GM21723 (cell line): ENCODE measurements at regions not wholly inside any gene's neighbourhood (a gene's known extent, or its start where the extent isn't known, plus 50 kb on each side); places are given as distances from the start of the nearest gene placed in this dataset.

Source experiments
- ATAC-seq: cut with Tn5 transposase; IDR thresholded peaks from one replicate; pipeline ENCODE4 v1.9.1; 2021; ENCODE audit warnings: mild to moderate bottlenecking, moderate library complexity; ENCODE audit not compliant: unreplicated experiment

- ATAC-seq = no peak
These were observed 88.9 kb upstream of the ARHGAP29 start for GRCh38 chr1:94326329-94326728.

- ATAC-seq = no peak
These were observed 88.3 kb upstream of the ARHGAP29 start for GRCh38 chr1:94325377-94326302.

DNA sequence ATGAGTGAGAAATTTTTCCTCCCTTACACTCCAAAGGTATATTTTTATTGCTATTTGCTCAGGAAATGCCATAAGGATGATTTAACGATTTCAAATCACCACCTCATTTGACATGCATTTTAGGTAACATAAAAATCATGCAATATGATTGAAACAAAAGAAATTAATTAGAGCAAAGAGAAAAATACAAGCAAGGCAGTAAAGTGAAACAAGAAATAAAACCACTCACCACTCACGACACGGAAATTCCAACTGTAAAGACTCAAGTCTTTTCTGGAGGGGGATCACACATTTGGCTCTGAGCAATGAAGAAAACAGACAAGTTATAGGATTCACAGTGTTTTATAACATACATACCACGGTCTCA lies 86.8 kb upstream of the ARHGAP29 start:
- ATAC-seq = no peak

DNA sequence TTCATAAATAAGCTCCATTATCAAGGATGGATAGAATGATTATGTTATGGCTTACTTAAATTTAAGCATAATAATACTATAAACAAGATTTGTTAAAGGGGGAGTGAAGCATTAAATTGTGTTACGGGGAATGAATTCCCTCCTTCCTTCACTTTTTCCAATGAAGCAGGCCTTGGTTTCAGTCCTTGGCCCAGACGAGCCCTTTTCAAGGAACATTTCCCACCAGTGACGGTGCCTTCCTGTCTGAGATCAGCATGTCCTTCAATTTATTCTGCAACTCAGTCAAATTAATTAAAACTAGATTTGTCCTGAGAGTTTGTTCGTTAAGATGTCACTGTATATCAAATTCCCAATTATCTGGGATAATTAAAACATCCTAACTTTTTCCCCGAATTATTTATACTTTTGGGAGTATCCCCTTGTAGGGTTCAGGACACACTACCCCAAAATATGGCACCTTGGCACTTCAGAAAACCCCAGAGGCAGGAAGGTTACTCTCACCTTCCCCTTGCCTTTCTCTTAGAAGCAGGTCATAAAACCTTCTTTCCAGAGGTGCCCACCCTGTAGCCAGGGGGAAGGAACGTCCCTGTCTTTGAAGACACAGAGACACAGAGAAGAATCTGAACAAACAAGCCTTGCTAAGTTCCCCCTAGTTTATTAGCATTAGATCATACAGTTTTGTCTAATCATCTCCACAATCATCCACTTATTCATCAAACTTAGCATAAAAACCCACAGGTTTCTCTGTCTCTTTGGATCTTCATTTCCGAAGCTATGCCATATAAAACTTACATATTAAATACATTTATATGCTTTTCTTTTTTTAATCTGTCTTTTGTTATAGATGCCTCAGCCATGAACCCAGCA lies 86.2 kb upstream of the ARHGAP29 start:
- ATAC-seq = no peak

DNA sequence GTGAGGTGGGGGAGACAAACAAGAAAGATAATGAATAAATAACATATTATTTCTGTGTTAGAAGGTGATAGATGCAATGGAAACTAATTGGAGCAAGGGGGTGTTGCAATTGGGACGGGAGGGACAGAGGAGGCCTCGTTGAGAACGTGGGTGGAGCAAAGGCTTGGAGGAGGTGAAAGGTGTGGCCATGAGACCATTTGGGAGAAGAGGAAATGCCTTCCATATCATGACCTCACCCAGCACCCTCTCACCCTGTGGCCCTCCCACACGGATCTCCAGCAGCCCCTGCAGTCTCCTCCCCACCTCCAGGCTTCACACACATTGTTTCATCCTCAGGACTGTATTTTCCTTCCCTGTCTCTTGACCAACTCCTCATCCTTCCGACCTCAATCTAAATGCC lies 85.3 kb upstream of the ARHGAP29 start:
- no peak for ATAC-seq

- ATAC-seq = no peak
These were observed 84.3 kb upstream of the ARHGAP29 start for GRCh38 chr1:94321662-94322061.

DNA sequence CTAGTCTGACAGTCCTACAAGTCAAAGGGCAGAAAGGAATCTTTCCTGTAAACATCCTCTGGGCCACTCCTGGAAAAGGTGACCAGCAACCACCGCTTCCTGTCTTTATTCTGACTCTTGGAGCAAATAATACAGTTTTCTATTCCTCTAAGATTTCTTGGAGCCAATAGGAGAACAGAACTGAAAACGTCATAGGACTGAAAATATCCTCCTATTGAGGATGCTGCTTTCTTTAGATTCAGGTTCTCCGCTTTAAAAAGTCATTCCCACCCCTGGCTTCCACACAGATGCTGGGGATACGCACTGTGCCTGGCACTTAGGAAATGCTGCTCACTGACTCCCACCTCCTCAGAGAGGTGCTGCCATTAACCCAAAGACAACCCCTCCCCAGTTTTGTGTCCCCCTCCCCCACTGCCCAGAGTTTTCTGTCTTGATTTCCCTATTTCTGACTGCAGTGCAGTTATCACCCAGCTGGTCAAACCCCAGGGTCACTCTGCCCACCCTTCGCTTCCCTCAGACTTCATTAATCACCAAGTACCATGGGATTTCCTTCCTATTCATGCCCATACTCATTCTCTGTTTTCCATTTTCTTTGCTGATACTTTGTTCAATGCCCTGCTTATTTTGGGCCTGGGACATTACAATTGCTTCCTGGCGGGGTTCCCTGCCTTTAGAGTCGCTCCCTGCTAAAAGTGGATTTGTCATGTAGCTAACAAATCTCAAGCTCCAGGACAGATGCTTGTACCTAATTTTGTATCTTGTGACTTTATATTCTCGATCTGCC lies 82.1 kb upstream of the ARHGAP29 start:
- ATAC-seq = no peak

GRCh38 chr1:94318505-94319030 lies 81.2 kb upstream of the ARHGAP29 start:
- ATAC-seq = no peak

DNA sequence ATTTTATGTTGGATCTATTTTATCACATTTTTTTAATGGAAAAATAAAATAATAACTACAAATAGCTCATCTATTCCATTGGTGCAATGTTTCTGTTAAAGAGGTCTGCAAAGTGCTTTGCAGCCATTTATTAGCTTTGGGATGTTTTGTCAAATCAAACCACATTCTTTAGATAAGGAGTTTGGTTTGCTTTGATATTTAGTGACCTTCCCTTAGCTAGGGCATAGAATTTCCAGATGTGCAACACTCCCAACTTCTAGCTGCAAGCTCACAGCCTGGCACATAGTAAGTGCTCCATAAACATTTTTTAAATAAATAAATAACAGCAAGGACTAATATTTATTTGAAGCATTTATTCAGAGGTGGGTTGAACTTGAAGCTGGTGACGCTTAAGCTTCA lies 80.4 kb upstream of the ARHGAP29 start:
- ATAC-seq = no peak

- ATAC-seq = no peak
These were observed 79.7 kb upstream of the ARHGAP29 start for GRCh38 chr1:94316836-94317789.

DNA sequence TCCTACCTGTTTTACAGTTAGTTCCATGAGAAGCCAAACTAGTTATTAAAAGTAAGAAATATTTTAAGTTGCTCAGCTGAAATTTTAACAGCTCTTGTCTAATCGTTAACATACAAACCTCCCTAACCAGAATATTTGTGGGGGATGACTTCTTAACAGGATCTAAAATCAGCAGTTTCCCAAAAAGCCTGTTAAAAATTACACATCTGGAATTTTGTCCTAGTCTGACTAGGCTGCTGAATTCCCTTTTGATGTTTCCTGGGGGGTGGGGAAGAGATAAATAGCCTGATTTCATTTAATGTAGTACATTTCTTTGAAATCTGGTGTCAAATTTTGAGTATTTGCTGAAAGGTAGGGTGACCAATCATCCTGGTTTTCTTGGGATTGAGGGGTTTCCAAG lies 78.8 kb upstream of the ARHGAP29 start:
- ATAC-seq = no peak

DNA sequence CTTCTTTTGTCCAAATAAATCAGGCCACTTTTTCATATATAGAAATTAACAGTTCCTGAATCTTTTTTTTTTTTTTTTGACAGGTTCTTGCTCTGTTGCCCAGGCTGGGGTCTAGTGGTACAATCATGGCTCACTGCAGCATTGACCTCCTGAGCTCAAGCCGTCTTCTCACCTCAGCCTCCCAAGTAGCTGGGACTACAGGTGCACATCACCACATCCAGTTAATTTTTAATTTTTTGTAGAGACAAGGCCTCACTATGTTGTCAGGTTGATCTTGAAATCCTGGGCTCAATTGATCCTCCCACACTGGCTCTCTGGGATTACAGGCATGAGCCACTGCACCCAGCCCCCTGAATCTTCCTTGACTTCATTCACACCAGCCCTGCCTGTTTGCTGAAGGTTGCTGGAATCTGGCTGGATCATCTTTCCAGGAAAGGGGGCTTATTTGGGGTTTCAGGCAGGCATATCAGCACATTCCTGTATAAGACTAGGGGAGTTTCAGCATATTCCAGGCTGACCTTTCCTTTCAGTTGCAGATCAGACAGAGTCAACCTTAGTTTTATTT lies 78.2 kb upstream of the ARHGAP29 start:
- no peak for ATAC-seq

- no peak for ATAC-seq
These were observed 77.0 kb upstream of the ARHGAP29 start for GRCh38 chr1:94314222-94314858.

DNA sequence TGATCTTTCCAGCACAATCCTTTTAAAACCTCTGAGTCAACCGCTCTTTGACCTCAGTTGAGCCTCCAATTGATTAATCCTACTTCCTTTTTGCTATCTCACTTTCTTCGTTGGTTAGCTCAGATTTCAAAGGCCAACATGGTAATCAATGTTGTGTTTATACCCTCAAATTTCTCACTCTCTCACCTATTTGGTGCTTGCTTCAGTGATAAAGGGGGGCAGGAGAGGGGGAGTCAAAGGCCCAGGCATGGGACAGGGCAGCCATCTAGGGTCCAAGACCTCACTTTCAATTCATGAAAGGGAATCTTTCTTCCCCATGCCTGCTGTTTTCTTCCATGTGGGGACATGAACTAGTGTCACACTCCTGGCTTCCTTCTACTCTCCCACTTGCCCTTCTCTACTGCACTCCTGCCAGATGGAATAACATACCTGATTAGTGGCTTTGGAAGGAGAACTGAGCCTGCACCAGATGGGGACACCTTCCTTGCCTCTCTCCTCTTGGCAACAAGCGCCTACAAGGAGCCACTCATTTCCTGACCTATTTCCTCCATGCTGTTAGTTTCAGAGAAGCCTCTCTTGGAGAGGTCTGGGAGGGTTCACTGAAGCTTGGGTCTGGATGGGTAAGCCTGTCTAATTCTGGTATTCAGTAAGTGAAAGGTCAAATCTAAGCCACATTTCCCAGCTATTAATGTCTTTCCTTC lies 73.3 kb upstream of the ARHGAP29 start:
- ATAC-seq = no peak

GRCh38 chr1:94309829-94310569 lies 72.6 kb upstream of the ARHGAP29 start:
- ATAC-seq = no peak

DNA sequence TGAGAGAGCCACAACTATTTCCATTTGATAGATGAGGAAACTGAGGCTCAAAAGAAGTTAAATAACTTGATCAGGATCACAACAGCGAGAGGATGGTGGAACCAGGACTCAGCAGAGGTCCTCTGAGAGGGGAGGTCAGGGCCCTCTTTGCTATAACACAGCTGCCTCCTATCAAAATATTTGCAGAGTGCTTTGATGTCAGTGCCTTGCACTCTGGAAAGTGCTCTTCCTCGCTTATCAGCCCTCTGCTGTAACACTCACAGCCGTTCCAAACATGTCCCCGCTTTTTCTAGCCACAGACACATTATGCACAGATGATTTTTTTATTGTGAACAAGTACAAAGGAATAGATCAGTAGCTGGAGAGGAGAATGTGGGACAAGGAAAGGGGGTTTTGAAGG lies 71.8 kb upstream of the ARHGAP29 start:
- no peak for ATAC-seq

DNA sequence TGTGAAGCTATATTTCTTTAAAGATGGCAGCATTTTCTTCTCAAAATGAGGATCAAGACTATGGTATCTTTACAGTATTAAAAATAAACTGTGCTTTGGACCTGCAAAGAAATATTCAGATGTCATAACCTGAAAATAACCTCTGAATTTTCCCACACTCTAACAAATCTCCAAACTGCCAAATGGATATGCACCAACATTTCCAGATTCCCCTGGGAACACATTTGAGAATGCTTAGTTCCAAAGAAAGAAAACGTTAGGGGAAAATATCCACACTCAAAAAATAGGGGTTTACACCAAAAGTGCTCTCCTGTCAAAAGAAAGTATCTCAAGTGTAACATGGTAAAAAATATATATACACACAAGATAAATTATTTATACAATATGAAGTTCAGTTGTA lies 69.1 kb upstream of the ARHGAP29 start:
- no peak for ATAC-seq

GRCh38 chr1:94305704-94306103 lies 68.3 kb upstream of the ARHGAP29 start:
- no peak for ATAC-seq
